Naive B cell (primary cell): ENCODE measurements at regions not wholly inside any gene's neighbourhood (a gene's known extent, or its start where the extent isn't known, plus 50 kb on each side); places are given as distances from the start of the nearest gene placed in this dataset.

Experiments used
- ATAC-seq, 2 donors: fragments of 150-1000 bp; cut with Tn5 transposase; 2 replicates each; pipeline ENCODE4 v1.10.0; 2021; ENCODE audit warnings: low read depth in 2 of 2, mild to moderate bottlenecking in 2 of 2, moderate library complexity in 2 of 2
- DNase-seq: peaks from one replicate; pipeline ENCODE4 v3.0.0; 2022
- H3K27ac Mint-ChIP-seq, 6 donors: one replicate each; pipeline ENCODE4 v1.8.0; 2020 to 2022; ENCODE audit warnings: mild to moderate bottlenecking in 6 of 6, mixed read lengths in 6 of 6, moderate library complexity in 5 of 6, inconsistent platforms in 2 of 6
- H3K27me3 Mint-ChIP-seq, 3 donors: one replicate each; pipeline ENCODE4 v1.8.0; 2021 to 2022; ENCODE audit warnings: mixed read lengths in 3 of 3, mild to moderate bottlenecking in 1 of 3
- H3K36me3 Mint-ChIP-seq, 2 donors: one replicate each; pipeline ENCODE4 v1.8.0; 2020 to 2022; ENCODE audit warnings: mixed read lengths in 2 of 2, inconsistent platforms in 1 of 2, mild to moderate bottlenecking in 1 of 2
- H3K4me1 Mint-ChIP-seq, 3 donors: one replicate each; pipeline ENCODE4 v1.8.0; 2020 to 2022; ENCODE audit warnings: mixed read lengths in 3 of 3, inconsistent platforms in 1 of 3, mild to moderate bottlenecking in 1 of 3, moderate library complexity in 1 of 3
- H3K4me3 Mint-ChIP-seq, 8 donors: one replicate each; pipeline ENCODE4 v1.8.0; 2020 to 2022; ENCODE audit warnings: mild to moderate bottlenecking in 8 of 8, mixed read lengths in 8 of 8, moderate library complexity in 8 of 8, inconsistent platforms in 2 of 8
- H3K9me3 Mint-ChIP-seq, 7 donors: one replicate each; pipeline ENCODE4 v1.8.0; 2020 to 2022; ENCODE audit warnings: mixed read lengths in 7 of 7, mild to moderate bottlenecking in 5 of 7, inconsistent platforms in 2 of 7, moderate library complexity in 1 of 7

DNA sequence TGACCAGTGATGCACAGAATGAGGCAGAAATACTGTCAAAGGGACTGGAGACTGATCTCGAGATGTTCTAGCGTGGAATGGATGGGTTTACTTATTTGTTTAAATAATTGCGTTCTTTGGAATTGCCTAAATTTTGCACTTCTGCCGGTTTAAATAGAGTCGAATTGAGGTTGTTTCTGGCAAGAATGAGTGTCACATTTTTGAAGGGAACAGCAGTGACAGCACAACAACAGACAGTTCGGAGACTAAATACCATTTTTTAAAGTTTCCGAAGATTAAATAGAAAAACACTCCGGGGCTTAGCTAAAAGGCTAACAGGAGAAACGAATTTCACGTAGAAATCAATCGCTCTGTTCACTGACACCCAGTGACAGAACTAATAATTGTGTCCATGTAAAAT, 969.2 kb upstream of the RBFOX1 start:
- no peaks in the 10 kb centered on the region for H3K27me3 Mint-ChIP-seq
- DNase-seq (no peak), ATAC-seq (no peak)
- no peaks in the 10 kb centered on the region for H3K4me1 Mint-ChIP-seq
- H3K4me3 Mint-ChIP-seq: no peak overlapping the region
- no peak overlapping the region for H3K27ac Mint-ChIP-seq
- peaks cover 0 to 20% (median 6%) of the 10 kb centered on the region in 7 donors for H3K9me3 Mint-ChIP-seq
- no peaks in the 10 kb centered on the region for H3K36me3 Mint-ChIP-seq

GRCh38 chr16:6362321-6362720, 970.3 kb upstream of the RBFOX1 start:
- no peaks in the 10 kb centered on the region for H3K36me3 Mint-ChIP-seq
- H3K4me3 Mint-ChIP-seq: no peak overlapping the region
- no peaks in the 10 kb centered on the region for H3K4me1 Mint-ChIP-seq
- H3K27me3 Mint-ChIP-seq: no peaks in the 10 kb centered on the region
- peaks cover 0 to 18% (median 4%) of the 10 kb centered on the region in 7 donors for H3K9me3 Mint-ChIP-seq
- ATAC-seq: no peak
- H3K27ac Mint-ChIP-seq: no peak overlapping the region
- DNase-seq: no peak

GRCh38 chr16:6360641-6361040, 972.0 kb upstream of the RBFOX1 start:
- Mint-ChIP-seq H3K27me3 (no peaks in the 10 kb centered on the region), H3K4me1 (no peaks in the 10 kb centered on the region), H3K36me3 (no peaks in the 10 kb centered on the region), H3K27ac (no peak overlapping the region), H3K4me3 (no peak overlapping the region), H3K9me3 (peaks cover 1 to 25% (median 6%) of the 10 kb centered on the region in 7 donors)
- no peak for ATAC-seq
- no peak for DNase-seq

DNA sequence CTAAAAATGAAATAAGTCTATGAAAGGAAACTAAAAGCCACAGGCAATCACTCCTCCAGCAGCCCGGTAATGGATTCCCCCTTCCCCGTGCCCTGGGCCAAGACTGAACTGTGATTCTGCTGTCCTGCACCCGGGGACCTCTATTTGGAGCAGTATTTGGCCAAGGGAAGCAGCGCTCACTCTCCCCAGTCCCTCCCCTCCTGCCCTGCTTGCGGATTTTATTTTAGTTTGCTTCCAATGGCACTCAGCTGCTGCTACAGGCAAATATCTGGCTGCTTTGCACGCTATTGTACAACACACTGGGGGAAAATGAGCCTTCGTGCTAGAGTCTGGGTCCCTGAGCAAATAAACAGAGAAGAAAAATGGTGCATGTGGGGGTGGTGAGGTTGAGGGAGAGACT, 975.7 kb upstream of the RBFOX1 start:
- Mint-ChIP-seq H3K27me3 (peaks cover 0 to 3% (median 0%) of the 10 kb centered on the region in 3 donors), H3K4me3 (no peak overlapping the region), H3K36me3 (no peaks in the 10 kb centered on the region), H3K9me3 (peaks cover 0 to 12% (median 7%) of the 10 kb centered on the region in 7 donors), H3K4me1 (no peaks in the 10 kb centered on the region), H3K27ac (no peak overlapping the region)
- ATAC-seq (no peak), DNase-seq (no peak)

- DNase-seq (no peak), ATAC-seq (no peak)
- Mint-ChIP-seq H3K27ac (no peak overlapping the region), H3K9me3 (peaks cover 0 to 17% (median 4%) of the 10 kb centered on the region in 7 donors), H3K4me3 (no peak overlapping the region), H3K4me1 (no peaks in the 10 kb centered on the region), H3K36me3 (no peaks in the 10 kb centered on the region), H3K27me3 (peaks cover 0 to 3% (median 0%) of the 10 kb centered on the region in 3 donors)
Measured at GRCh38 chr16:6349725-6350124, 982.9 kb upstream of the RBFOX1 start.

- H3K27ac Mint-ChIP-seq: no peak overlapping the region
- peaks cover 4 to 22% (median 16%) of the 10 kb centered on the region in 7 donors for H3K9me3 Mint-ChIP-seq
- H3K27me3 Mint-ChIP-seq: no peaks in the 10 kb centered on the region
- no peak for DNase-seq
- H3K36me3 Mint-ChIP-seq: no peaks in the 10 kb centered on the region
- no peak overlapping the region for H3K4me3 Mint-ChIP-seq
- ATAC-seq: no peak
- no peaks in the 10 kb centered on the region for H3K4me1 Mint-ChIP-seq
Measured at GRCh38 chr16:6345090-6345489, 987.6 kb upstream of the RBFOX1 start.

GRCh38 chr16:6343157-6343556, 989.5 kb upstream of the RBFOX1 start:
- H3K4me1 Mint-ChIP-seq: no peaks in the 10 kb centered on the region
- no peak overlapping the region for H3K27ac Mint-ChIP-seq
- no peaks in the 10 kb centered on the region for H3K27me3 Mint-ChIP-seq
- no peak overlapping the region for H3K4me3 Mint-ChIP-seq
- no peak for DNase-seq
- no peak for ATAC-seq
- no peaks in the 10 kb centered on the region for H3K36me3 Mint-ChIP-seq
- peaks cover 4 to 25% (median 16%) of the 10 kb centered on the region in 7 donors for H3K9me3 Mint-ChIP-seq

DNA sequence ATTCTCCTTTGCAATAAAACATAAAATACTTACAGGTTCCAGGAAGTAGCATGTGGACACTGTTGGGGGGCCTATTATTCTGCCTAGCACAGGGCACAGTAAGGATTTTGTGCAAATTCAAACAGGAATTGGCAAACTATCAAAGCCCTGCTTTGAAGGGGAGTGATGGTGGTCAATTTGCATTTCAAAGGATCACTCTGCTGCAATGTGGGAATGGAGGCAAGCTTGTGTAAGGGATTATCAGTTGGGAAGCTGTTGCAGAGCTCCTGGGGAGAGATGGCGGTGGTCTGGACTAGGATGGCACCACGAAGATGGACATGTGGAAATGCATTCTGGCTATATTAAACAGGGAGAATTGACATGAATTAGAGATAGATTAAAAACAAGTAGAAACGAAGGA, 990.7 kb upstream of the RBFOX1 start:
- ATAC-seq (no peak), DNase-seq (no peak)
- Mint-ChIP-seq H3K4me3 (peak overlapping the region in 1 of 8 donors; percentile 10), H3K36me3 (no peaks in the 10 kb centered on the region), H3K9me3 (peaks cover 2 to 25% (median 16%) of the 10 kb centered on the region in 7 donors), H3K27me3 (no peaks in the 10 kb centered on the region), H3K4me1 (no peaks in the 10 kb centered on the region), H3K27ac (no peak overlapping the region)

DNA sequence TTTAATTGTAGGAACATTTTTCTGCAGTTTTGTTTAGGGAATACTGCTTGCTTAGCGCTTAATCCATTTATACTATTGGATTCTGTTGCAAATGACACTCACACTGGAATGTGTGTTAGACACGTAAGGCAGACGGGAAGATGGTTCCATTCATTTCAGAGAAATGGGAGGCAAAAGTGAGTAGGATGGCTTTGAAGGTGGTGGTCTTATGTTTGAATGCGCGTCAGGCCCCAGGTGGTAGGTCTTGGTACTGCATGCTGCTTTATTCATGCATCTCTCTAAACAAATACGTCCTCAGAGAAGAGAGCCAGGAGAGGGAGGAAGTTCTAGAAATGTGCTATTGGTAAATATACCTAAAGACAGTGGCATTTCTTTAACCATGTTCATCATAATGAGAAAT, 997.6 kb upstream of the RBFOX1 start:
- DNase-seq (no peak), ATAC-seq (no peak)
- peaks cover 2 to 14% (median 7%) of the 10 kb centered on the region in 7 donors for H3K9me3 Mint-ChIP-seq
- H3K4me3 Mint-ChIP-seq: no peak overlapping the region
- H3K4me1 Mint-ChIP-seq: no peaks in the 10 kb centered on the region
- H3K27ac Mint-ChIP-seq: no peak overlapping the region
- H3K27me3 Mint-ChIP-seq: no peaks in the 10 kb centered on the region
- H3K36me3 Mint-ChIP-seq: peaks cover 0 to 7% of the 10 kb centered on the region in 2 donors

DNA sequence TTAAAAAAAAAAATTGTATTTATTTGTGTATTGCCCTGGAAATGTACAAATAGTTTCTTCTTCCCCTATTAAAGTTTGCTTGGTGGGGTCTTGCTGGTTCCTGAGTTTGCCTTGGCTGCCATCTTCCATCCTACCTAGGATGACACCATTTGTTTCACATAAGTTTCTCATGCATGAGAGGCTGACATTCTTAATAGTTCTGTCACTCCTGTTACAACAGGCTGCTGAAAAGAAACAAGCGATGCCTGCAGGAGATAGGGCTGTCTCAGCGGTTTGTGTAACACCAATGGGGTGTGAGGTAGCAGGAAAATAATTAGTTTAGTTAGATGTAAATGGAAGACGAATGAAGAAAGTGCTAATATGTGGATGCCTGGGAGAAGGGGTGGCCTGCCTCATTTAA, 1000.9 kb upstream of the RBFOX1 start:
- Mint-ChIP-seq H3K4me3 (no peak overlapping the region), H3K27ac (no peak overlapping the region), H3K4me1 (no peaks in the 10 kb centered on the region), H3K36me3 (peaks cover 0 to 7% of the 10 kb centered on the region in 2 donors), H3K9me3 (peaks cover 0 to 13% (median 4%) of the 10 kb centered on the region in 7 donors), H3K27me3 (no peaks in the 10 kb centered on the region)
- DNase-seq (no peak), ATAC-seq (no peak)

DNA sequence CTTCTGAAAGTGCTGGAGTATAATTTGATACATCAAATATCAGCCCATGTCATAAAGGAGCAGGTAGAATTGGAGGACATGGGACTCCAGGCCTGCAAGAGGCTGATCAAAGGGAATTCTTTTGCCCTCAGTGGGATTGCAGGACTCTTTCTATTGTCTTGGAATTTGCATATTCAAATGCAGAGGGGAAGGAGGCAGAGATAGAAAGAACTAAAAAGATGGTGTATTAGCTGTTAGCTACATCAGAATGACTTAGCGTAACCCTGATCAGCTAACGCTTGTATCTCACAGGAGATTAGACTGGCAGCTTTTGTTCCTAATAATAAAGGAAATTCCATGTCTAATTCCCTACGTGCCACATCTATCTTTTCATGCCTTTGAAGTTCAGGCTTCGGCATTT, 1014.7 kb upstream of the RBFOX1 start:
- H3K27me3 Mint-ChIP-seq: no peaks in the 10 kb centered on the region
- DNase-seq: no peak
- H3K36me3 Mint-ChIP-seq: no peaks in the 10 kb centered on the region
- H3K4me1 Mint-ChIP-seq: no peaks in the 10 kb centered on the region
- ATAC-seq: no peak
- no peak overlapping the region for H3K27ac Mint-ChIP-seq
- no peak overlapping the region for H3K4me3 Mint-ChIP-seq
- peaks cover 3 to 27% (median 8%) of the 10 kb centered on the region in 7 donors for H3K9me3 Mint-ChIP-seq

DNA sequence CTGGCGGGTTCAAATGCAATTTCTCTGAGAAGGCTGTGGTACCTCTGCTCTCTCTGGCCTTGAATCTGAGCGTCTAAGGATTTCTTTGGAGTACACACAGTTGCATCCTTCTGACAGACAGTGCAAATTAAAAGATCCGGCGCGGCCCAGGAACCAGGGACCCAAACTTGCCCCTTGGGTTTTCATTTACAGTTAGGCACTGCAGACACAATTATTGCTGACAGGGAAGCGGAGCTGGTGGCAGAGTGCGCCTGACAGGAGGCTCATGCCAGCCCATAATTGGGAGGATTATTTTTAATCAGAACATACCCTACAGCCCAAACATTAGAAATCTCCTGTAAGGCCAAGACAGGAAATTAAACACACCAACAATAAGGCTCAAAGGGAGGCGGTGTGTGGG, 1023.4 kb upstream of the RBFOX1 start:
- no peak for ATAC-seq

DNA sequence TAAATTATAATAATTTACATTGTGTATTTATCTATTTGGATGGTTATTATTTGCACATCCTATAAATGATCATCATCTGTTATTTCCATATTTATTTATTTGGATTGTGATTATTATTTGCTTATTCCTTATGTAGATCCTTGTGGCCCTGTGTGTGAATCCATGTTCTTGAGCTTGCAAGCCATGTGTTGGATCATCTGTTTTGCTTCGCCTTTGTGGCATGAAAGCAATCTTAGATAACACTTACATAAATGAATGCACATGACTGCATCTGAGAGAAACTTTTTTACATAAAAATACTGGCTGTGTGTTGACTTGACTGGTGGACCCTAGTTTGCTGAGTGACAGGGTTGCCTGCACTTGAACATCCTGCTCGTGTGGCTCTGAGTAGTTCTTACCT, 1024.5 kb upstream of the RBFOX1 start:
- DNase-seq: no peak
- no peak overlapping the region for H3K27ac Mint-ChIP-seq
- H3K36me3 Mint-ChIP-seq: no peaks in the 10 kb centered on the region
- H3K9me3 Mint-ChIP-seq: peaks cover 0 to 11% (median 2%) of the 10 kb centered on the region in 7 donors
- no peak for ATAC-seq
- H3K4me3 Mint-ChIP-seq: no peak overlapping the region
- H3K4me1 Mint-ChIP-seq: no peaks in the 10 kb centered on the region
- H3K27me3 Mint-ChIP-seq: no peaks in the 10 kb centered on the region

More for the DNA sequence above, 1023.4 kb upstream of the RBFOX1 start:
- H3K9me3 Mint-ChIP-seq: peaks cover 0 to 13% (median 3%) of the 10 kb centered on the region in 7 donors
- H3K36me3 Mint-ChIP-seq: no peaks in the 10 kb centered on the region
- no peak overlapping the region for H3K4me3 Mint-ChIP-seq
- H3K27ac Mint-ChIP-seq: no peak overlapping the region
- no peaks in the 10 kb centered on the region for H3K27me3 Mint-ChIP-seq
- H3K4me1 Mint-ChIP-seq: no peaks in the 10 kb centered on the region
- no peak for DNase-seq

DNA sequence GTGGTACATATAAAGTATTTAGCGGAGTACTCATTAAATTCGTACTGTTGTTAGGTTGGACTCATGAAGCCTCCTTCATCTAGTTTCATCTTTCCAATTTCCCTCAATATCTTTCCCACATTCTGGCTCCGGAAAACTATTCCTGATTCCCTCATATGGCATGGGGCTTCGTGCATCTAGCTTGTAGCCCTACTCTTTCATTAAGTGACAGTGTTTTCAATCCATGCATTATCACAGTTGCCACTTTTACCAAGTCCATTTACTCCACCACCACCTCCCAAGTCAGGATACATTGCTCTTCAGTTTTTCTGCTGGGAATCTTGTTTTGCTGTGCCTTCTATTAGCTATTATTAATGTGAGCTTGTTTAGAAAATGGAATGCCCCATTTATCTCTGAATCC, 1032.1 kb upstream of the RBFOX1 start:
- H3K9me3 Mint-ChIP-seq: peaks cover 0 to 24% (median 8%) of the 10 kb centered on the region in 7 donors
- H3K4me1 Mint-ChIP-seq: no peaks in the 10 kb centered on the region
- no peak overlapping the region for H3K4me3 Mint-ChIP-seq
- no peak overlapping the region for H3K27ac Mint-ChIP-seq
- H3K27me3 Mint-ChIP-seq: no peaks in the 10 kb centered on the region
- ATAC-seq (no peak), DNase-seq (no peak)
- no peaks in the 10 kb centered on the region for H3K36me3 Mint-ChIP-seq
